ENCODE measurements at regions not wholly inside any gene's neighbourhood (a gene's known extent, or its start where the extent isn't known, plus 50 kb on each side); places are given as distances from the start of the nearest gene placed in this dataset.
"Not testable (repeated sequence)": the region's sequence is repeated elsewhere in the genome, so short reads cannot be mapped to it uniquely, and the experiment has no call there.

GRCh38 chr6:62819640-62820039 is 391.6 kb upstream of the FKBP1C start:
- DNase-seq: no peak

DNA sequence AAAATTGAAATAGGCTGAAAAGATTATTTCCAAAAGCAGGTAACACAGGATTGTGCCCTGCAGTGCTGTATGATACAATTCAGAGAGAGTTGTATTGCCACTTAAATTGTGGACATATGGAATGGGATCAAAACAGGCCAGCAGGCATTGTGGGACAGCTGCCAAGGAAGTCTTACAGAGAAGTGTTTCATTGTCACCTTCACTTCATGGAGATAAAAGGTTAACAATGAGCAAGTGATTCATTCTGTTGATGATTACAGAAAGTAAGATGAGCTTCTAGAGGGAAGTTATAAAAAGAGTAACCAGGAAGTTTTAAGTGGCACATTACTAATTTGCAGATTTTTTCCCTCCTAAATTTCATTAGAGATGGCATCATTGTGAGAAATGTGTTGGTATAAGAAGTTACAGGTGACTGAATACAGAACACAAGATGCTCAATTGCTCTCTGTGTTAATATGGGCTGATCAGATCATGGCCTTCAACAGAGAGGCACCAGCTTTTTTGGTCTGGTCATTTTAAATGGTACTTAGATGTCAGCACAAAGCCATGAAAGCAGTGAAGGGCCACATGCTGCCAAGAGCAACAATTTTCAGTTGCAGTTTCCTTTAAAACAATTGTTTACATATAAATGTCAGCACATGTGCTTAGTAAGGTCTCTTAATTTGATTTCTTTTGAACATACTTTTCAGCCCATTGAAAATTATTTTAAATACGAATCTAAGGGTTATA is 402.5 kb upstream of the FKBP1C start:
- DNase-seq: peak; percentile 73 to 93

DNA sequence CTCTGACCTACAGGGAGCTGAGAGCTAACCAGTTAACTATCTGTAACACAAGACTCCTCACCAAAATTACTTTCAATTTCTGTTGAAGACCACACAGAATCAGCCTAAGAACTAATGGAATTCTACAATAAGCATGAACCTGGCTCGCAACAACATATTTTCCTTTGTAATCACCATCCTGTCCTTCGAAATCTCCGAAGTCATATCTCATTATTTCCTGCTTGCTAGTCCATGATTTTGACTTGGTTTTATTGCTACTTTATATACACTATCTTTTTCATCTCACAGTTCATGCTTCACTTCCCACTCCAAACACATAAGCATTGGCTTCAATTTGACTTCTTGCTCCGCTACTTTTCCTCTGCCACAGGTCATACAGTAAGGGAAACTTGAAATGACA is 405.8 kb upstream of the FKBP1C start:
- no peak for DNase-seq

DNA sequence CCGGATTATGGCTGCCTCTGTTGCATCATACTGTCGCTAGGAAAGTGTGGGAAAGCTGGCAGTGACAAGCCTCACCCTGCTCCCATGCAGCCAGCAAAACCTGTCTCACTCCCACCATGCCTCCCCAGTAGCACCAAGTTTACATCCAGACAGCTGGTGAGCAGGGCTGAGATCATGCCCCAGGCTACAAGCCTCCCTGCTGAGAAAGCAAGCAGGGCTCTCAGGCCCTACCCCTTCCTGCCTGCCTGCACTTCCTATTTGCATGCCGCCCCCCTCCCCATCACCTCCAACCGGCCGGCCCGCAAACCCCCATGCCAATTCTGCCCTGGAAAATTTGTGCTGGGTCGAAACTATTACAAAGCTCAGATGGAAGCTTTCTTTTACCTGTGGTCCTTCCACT is 408.2 kb upstream of the FKBP1C start:
- no peak for DNase-seq

- DNase-seq: no peak
Measured at GRCh38 chr6:62797190-62797589, 414.1 kb upstream of the FKBP1C start.

DNA sequence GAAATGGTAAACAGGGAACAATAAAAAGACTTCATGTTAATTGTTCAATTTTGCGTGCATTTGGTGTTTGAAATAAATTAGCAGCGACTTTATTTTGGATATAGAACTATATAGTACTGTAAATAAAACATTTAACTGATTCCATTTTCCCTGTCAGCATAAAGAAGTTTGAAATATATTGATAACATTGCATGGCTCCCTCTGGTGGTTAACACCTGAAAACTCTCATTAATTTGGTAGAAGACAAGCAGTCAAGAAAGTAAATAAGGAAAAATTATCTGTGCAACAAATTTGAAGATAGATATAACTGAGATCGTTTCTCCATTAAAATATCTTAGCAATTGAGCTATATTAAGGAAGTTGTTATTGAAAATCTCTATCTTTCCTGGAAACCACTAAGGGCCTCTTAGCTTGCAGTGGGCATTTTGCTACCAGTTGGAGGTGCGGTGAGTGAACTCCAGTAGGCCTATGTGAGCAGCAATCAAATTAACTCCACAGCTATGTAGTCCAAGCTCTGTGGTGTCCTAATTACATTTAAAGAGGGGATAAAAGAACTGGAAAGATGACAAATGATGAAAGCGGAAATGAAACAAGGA is 435.7 kb upstream of the FKBP1C start:
- DNase-seq: peak in 1 of 2 experiments; percentile 54

- not testable (repeated sequence) for DNase-seq
Measured at GRCh38 chr6:62766174-62766573, 445.1 kb upstream of the FKBP1C start.

- DNase-seq: no peak
Measured at GRCh38 chr6:62764841-62765240, 446.4 kb upstream of the FKBP1C start.

- DNase-seq: no peak
Measured at GRCh38 chr6:62763125-62763912, 447.9 kb upstream of the FKBP1C start.

GRCh38 chr6:62746968-62747367 is 460.9 kb upstream of the KHDRBS2 start:
- DNase-seq: peak; percentile 36 to 88

DNA sequence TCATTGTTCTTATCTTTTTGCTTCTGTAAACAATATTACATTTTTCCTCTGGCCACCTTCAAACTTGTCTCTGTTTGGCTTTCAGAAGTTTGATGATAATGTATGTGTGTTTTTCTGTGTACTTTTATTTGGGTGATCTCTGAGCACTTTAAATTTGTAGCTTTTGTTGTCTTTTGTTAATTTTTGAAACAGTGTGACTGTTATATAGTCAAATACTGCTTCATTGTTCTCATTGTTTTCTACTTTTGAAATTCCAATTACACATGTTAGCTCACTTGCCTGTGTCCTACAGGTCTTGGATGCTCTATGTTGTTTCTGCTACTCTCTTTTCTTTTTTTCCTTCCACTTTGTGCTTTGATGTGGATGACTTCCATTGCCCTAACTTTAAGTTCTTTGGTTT is 460.1 kb upstream of the KHDRBS2 start:
- no peak for DNase-seq

- DNase-seq: peak in 1 of 2 experiments; percentile 27
Measured at GRCh38 chr6:62740596-62740995, 454.6 kb upstream of the KHDRBS2 start.

GRCh38 chr6:62740171-62740570 is 454.1 kb upstream of the KHDRBS2 start:
- no peak for DNase-seq

GRCh38 chr6:62737792-62738191 is 451.8 kb upstream of the KHDRBS2 start:
- no peak for DNase-seq

- DNase-seq: no peak
Measured at GRCh38 chr6:62721408-62721807, 435.4 kb upstream of the KHDRBS2 start.

DNA sequence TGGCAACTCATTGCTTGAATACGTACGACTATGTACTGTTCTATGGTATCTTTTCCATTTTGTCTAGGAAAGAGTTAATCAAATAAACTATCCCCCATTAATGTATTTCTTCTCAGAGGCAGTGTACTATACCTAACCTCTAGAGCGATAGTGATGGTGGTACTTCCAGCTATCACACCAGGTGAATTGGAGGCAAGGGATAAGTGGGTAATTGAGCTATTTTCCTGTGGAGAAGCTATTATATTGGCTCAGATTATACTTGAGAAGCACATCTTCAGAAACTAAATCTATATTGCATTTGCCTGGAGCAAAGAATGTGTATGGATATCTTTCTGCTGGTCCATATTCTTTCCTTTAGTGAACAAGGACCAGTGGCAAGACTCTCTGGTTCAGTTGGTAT is 430.7 kb upstream of the KHDRBS2 start:
- no peak for DNase-seq

DNA sequence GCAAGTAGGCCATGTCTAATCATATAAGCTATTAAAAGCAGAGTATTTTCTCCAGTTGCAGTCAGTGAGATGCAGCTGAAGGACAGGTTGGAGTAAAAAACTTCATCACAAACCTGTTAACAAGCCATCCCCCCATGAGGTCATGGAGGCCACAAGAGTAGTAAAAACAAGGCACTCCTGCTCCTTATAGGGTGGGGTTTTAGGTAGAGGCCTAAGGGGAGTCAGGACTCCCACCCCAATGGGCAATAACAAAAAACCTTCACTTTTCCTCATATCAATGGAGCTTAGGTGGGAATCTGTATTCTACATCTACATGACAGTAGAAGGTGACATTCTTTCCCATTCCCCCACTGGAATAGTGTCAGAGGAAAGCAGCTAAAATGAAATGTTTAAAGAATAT is 428.1 kb upstream of the KHDRBS2 start:
- DNase-seq: no peak

DNA sequence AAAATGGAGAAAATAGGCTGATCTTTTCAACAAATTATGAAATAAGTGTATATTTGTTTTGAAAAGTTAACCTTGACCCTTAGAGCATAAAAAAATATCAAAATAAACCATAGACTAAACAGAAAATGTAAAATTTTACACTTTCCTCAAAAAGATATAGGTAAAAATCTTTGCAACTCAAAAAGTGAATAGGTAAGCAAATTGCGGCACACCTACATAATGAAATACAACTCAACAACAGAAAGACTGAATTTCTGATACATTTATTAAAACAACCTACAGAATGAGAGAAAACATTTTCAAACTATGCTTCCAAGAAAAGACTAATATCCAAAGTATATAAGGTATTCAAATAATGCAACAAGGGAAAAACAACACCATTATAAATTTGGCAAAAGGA is 425.7 kb upstream of the KHDRBS2 start:
- DNase-seq: no peak

GRCh38 chr6:62707914-62708313 is 421.9 kb upstream of the KHDRBS2 start:
- DNase-seq: no peak

DNA sequence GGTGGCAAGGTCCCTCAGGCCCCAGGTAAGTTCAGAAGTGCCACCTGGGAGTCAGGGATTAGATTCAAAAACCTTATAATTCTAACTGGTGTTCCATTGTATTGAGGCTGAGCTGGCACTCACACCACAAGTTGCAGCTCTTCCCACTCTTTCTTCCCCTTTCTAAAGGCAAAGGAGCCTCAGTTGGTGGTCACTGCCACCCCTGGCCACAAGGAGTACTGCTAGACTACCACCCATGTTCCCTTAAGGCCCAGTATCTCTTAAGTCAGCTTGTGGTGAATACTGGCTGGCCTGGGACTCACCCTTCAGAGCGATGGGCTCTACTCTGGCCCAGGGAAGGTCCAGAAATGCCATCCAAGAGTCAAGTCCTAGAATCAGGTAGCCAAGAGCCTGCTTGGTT is 421.1 kb upstream of the KHDRBS2 start:
- no peak for DNase-seq

GRCh38 chr6:62683063-62683462 is 397.0 kb upstream of the KHDRBS2 start:
- no peak for DNase-seq

DNA sequence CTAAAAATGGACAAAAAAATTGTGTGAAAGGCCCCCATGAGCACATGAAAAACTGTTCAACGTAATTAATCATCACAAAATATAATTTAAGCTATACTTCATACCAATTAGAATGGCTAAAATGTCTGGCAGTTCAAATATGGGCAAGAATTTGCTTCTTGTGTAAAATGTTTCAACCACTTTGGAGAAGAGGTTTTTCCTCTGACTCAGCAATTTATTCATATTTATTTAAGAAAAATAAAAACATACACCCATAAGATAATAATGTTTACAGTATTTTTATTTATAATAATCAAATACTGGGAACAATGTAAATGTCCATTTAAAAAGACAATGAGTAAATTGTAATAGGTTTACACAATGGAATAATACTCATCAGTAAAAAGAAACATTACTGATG is 395.1 kb upstream of the KHDRBS2 start:
- no peak for DNase-seq

- DNase-seq: no peak
Measured at GRCh38 chr6:62672989-62673388, 387.0 kb upstream of the KHDRBS2 start.

Measured in NCI-H524 (cell line).